GM06990 (cell line): ENCODE measurements at regions not wholly inside any gene's neighbourhood (a gene's known extent, or its start where the extent isn't known, plus 50 kb on each side); places are given as distances from the start of the nearest gene placed in this dataset.

Experiments
- DNase-seq: peaks from one replicate; pipeline ENCODE4 v3.0.0-alpha.2; 2011; ENCODE audit not compliant: insufficient read length; ENCODE audit errors: extremely low read depth
- H3K27me3 ChIP-seq: replicated peaks from 2 replicates; pipeline ENCODE4 v1.6.0; 2011; ENCODE audit warnings: low read length; ENCODE audit not compliant: control insufficient read depth, insufficient read depth
- H3K36me3 ChIP-seq: 2 replicates; pipeline ENCODE4 v1.5.1; 2011; ENCODE audit warnings: low read length; ENCODE audit not compliant: control insufficient read depth, insufficient read depth
- H3K4me3 ChIP-seq: replicated peaks from 2 replicates; pipeline ENCODE4 v1.5.1; 2011; ENCODE audit warnings: low read depth, mild to moderate bottlenecking, control low read depth, low read length
- TF ChIP-seq, protein P1 (sequence below): IDR thresholded peaks from 2 replicates; pipeline ENCODE4 v1.5.1; 2011; ENCODE audit warnings: low read length, control low read depth, mild to moderate bottlenecking, inconsistent platforms; ENCODE audit not compliant: insufficient read depth, poor library complexity, severe bottlenecking

DNA sequence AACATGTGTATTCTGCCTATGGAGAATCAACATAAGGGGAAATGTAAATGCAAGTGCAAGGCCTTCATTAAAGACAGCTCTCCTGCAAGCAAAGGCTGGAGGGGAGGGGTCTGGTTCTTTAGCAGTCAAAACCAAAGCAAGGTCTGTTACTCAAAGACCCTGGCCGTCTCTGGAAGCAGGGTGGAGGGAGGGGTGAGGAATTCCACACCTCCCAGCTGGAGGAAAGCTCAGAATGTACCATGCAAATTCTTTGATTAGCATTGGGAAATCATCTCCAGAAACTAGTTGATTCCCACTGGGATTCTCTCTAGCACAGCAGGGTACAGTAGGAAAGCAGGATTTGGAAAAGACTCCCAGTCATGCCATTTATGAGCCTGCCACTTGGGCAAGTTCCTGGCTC lies 77.3 kb upstream of the ASIC2 start:
- TF ChIP-seq, protein P1, sequence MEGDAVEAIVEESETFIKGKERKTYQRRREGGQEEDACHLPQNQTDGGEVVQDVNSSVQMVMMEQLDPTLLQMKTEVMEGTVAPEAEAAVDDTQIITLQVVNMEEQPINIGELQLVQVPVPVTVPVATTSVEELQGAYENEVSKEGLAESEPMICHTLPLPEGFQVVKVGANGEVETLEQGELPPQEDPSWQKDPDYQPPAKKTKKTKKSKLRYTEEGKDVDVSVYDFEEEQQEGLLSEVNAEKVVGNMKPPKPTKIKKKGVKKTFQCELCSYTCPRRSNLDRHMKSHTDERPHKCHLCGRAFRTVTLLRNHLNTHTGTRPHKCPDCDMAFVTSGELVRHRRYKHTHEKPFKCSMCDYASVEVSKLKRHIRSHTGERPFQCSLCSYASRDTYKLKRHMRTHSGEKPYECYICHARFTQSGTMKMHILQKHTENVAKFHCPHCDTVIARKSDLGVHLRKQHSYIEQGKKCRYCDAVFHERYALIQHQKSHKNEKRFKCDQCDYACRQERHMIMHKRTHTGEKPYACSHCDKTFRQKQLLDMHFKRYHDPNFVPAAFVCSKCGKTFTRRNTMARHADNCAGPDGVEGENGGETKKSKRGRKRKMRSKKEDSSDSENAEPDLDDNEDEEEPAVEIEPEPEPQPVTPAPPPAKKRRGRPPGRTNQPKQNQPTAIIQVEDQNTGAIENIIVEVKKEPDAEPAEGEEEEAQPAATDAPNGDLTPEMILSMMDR, result no peak
- DNase-seq, result no peak
- H3K27me3 ChIP-seq, result peaks cover under 1% of the 10 kb centered on the region
- no peaks in the 10 kb centered on the region for H3K36me3 ChIP-seq
- H3K4me3 ChIP-seq, result no peak overlapping the region

DNA sequence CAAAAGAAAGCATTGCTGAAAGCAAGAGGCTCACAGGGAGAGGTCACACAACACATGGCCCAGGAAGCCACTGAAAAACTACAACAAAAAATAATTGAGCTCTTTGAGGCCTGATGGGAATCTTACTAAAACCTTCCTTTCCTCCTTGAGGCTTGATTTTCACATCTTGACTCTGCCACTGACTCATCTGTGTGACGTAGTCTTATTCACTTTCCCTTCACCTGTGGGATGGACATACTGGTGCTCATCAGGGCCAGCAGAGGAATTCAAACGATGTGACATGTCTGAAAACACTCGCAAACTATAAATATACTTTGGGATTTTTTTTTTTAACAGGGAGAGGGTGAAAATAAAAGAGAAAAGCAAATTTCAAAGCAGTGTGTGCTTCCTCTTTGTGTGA lies 78.3 kb upstream of the ASIC2 start:
- H3K27me3 ChIP-seq, result peaks cover 1% of the 10 kb centered on the region
- TF ChIP-seq, protein P1, result no peak
- H3K4me3 ChIP-seq, result no peak overlapping the region
- DNase-seq, result no peak
- H3K36me3 ChIP-seq, result no peaks in the 10 kb centered on the region

GRCh38 chr17:33373273-33373672 lies 80.2 kb upstream of the ASIC2 start:
- no peak for DNase-seq
- TF ChIP-seq, protein P1, result no peak
- peaks cover 1% of the 10 kb centered on the region; the same call in 1 of the 2 replicates for H3K27me3 ChIP-seq
- no peak overlapping the region for H3K4me3 ChIP-seq
- no peaks in the 10 kb centered on the region for H3K36me3 ChIP-seq

DNA sequence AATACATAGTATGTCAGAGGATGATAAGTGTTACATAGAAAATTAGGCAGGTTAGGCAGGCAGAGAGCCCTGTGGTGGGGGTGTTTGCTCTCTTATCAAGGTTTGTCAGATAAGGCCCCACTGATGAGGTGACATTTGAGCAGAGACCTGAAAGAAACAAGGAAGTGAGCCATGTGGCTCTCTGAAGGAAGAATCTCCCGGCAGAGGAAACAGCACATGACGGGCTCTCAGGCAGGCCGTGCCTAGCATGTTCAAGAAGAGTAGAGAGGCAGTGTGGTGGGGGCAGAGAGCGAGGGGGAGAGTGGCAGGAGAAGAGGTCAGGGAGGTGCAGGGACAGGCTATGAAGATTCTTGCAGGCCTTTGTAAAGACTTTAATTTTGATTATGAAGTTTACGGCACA lies 82.0 kb upstream of the ASIC2 start:
- peaks cover 1% of the 10 kb centered on the region; the same call in 1 of the 2 replicates for H3K27me3 ChIP-seq
- no peaks in the 10 kb centered on the region for H3K36me3 ChIP-seq
- TF ChIP-seq, protein P1, result no peak
- no peak for DNase-seq
- no peak overlapping the region for H3K4me3 ChIP-seq

- peaks cover 1% of the 10 kb centered on the region; the same call in 1 of the 2 replicates for H3K27me3 ChIP-seq
- no peaks in the 10 kb centered on the region for H3K36me3 ChIP-seq
- H3K4me3 ChIP-seq, result no peak overlapping the region
- TF ChIP-seq, protein P1, result no peak
- DNase-seq, result no peak
Measured at GRCh38 chr17:33375783-33376182, 82.7 kb upstream of the ASIC2 start.
